ENCODE measurements at regions not wholly inside any gene's neighbourhood (a gene's known extent, or its start where the extent isn't known, plus 50 kb on each side); places are given as distances from the start of the nearest gene placed in this dataset.

DNA sequence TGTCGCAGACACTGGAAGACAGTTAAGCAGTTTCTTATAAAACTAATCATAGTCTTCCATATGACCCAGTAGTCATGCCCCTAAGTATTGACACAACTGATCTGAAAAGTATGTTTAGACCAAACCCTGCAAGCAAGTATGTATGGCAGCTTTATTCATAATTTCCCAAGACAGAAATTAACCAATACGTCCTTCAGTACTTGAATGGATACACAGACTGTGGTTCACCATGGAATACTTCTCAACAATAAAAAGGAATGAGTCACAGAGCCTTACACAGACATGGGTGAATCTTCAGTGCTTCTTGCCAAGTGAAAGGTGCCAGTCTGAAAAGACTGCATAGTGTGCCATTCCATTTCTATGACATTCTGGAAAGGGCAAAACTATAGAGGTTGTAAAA lies 50.2 kb upstream of the AKR1E2 start:
- Histone ChIP-seq H3K4me1 (ENCODE audit: insufficient read depth, low read length) (no peaks in the 10 kb centered on the region), H3K27ac (ENCODE audit: low read depth, low read length) (no peak overlapping the region), H3K36me3 (ENCODE audit: insufficient read depth, low read length) (no peaks in the 10 kb centered on the region), H3K4me3 (ENCODE audit: low read length) (no peak overlapping the region), H3K9me3 (ENCODE audit: low read length) (no peaks in the 10 kb centered on the region), H3K27me3 (ENCODE audit: insufficient read depth, low read length, poor library complexity, severe bottlenecking) (no peaks in the 10 kb centered on the region)
- ChIA-PET POLR2A (no interaction called here), CTCF (no interaction called here)
- Mint-ChIP-seq H3K36me3 (no peaks in the 10 kb centered on the region), H3K4me3 (no peak overlapping the region), H3K27ac (no peak overlapping the region), H3K4me1 (no peaks in the 10 kb centered on the region), H3K9me3 (no peaks in the 10 kb centered on the region), H3K27me3 (peaks cover 7 to 51% of the 10 kb centered on the region in 2 donors)
- DNase-seq = no peak

DNA sequence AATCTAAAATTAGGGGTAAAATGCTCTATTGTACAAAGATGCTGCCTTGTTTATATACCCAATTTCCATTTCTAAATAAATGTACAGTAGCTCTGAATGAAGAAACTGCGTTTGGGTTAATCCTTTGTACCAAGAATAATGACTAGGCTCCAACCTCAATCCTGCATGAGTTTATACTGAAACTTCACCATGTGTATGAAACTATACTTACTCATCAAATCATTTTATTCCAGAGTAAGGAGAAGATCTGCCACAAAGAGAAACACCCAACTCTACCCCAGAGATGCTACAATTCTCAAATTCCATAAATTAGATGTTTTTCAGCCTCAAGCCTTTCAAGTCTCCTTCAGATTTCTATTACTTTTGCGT lies 53.8 kb upstream of the AKR1E2 start:
- no peak for DNase-seq
- H3K9me3 Mint-ChIP-seq = no peaks in the 10 kb centered on the region
- Histone ChIP-seq H3K4me3 (ENCODE audit: low read length) (no peak overlapping the region), H3K27me3 (ENCODE audit: insufficient read depth, low read length, poor library complexity, severe bottlenecking) (no peaks in the 10 kb centered on the region), H3K4me1 (ENCODE audit: insufficient read depth, low read length) (no peaks in the 10 kb centered on the region), H3K36me3 (ENCODE audit: insufficient read depth, low read length) (no peaks in the 10 kb centered on the region), H3K9me3 (ENCODE audit: low read length) (no peaks in the 10 kb centered on the region), H3K27ac (ENCODE audit: low read depth, low read length) (no peak overlapping the region)
- H3K27ac Mint-ChIP-seq = no peak overlapping the region
- H3K4me3 Mint-ChIP-seq = no peak overlapping the region
- H3K4me1 Mint-ChIP-seq = no peaks in the 10 kb centered on the region
- CTCF ChIA-PET = no interaction called here
- POLR2A ChIA-PET = no interaction called here
- peaks cover 9 to 60% of the 10 kb centered on the region in 2 donors for H3K27me3 Mint-ChIP-seq
- no peaks in the 10 kb centered on the region for H3K36me3 Mint-ChIP-seq

DNA sequence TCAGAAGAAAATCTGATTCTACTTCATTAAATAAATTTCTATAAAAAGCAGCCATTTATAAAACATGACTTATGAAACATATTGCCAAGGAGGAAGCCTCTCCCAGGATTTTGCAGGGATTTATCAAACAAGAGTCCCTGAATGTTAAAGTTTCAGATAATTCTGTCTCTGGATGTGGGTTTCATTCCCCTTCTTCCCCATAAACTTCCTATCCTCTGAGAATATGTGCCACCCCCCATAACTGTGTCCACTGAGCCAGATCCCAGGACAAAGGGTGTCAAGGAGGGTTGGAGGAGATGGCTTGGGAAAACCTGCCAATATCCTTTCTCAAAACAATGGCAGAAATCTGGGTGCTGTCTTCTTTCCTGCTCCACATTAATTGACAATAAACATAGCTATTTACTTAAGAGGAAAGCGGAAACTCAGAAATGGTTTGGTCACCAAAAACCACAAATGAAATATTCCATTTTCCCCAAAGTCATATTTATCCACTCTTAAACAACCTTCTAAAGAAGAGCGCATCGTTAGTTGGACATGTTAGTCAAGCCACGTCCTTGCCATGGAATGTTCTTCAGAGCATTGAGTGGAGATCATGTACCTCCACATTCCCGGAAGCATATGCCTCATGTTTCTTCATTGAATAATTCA lies 54.3 kb upstream of the AKR1E2 start:
- Mint-ChIP-seq H3K27ac (no peak overlapping the region), H3K4me1 (no peaks in the 10 kb centered on the region), H3K9me3 (no peaks in the 10 kb centered on the region), H3K27me3 (peaks cover 9 to 61% of the 10 kb centered on the region in 2 donors), H3K36me3 (no peaks in the 10 kb centered on the region), H3K4me3 (no peak overlapping the region)
- CTCF ChIA-PET = interaction anchor here (1.3 kb wide), 1 partner anchor 1574 kb away, joined by 3 read pairs; no protein-coding TSS in a partner anchor
- no peaks in the 10 kb centered on the region for H3K9me3 ChIP-seq (ENCODE audit: low read length)
- POLR2A ChIA-PET = no interaction called here
- DNase-seq = no peak
- H3K4me1 ChIP-seq (ENCODE audit: insufficient read depth, low read length) = no peaks in the 10 kb centered on the region
- no peaks in the 10 kb centered on the region for H3K36me3 ChIP-seq (ENCODE audit: insufficient read depth, low read length)
- no peaks in the 10 kb centered on the region for H3K27me3 ChIP-seq (ENCODE audit: insufficient read depth, low read length, poor library complexity, severe bottlenecking)
- no peak overlapping the region for H3K4me3 ChIP-seq (ENCODE audit: low read length)
- no peak overlapping the region for H3K27ac ChIP-seq (ENCODE audit: low read depth, low read length)

DNA sequence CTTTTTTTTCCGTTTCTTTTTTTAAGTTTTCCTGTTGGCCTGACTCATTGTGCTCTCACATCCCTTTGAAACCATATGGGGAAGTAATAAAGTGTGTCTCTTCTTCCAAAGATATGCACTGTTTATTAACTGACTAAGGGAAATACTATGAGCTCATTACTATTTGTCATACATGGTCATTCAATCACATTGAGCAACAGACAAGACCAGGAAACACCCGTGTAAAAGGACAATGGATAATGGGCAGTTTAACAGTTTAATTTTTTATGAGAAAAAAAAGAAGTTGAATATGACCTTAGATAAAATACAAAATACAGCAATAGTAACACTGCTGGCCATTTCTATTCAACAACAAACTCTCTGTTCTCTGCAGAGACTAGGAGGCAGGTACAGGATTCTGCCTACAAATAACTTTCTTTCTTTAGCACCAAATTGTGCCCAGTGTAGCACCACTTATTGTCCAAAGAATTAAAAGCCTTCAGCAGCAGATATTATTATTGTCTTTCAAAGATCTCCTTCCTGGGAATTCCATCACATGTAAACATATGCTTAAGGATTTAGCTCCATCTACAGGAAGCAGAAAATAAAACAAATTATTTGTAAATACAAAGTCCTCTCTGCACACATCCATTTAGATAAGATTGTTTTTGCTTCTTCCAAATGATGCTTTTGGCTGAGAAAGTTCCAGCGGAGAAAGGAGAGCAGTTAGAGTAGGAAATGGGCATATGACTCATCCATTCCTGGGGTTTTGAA lies 55.0 kb upstream of the AKR1E2 start:
- no peaks in the 10 kb centered on the region for H3K4me1 ChIP-seq (ENCODE audit: insufficient read depth, low read length)
- H3K4me3 ChIP-seq (ENCODE audit: low read length) = no peak overlapping the region
- no peak overlapping the region for H3K27ac ChIP-seq (ENCODE audit: low read depth, low read length)
- Mint-ChIP-seq H3K9me3 (no peaks in the 10 kb centered on the region), H3K36me3 (no peaks in the 10 kb centered on the region), H3K27ac (no peak overlapping the region), H3K4me3 (no peak overlapping the region), H3K27me3 (peaks cover 8 to 67% of the 10 kb centered on the region in 2 donors), H3K4me1 (no peaks in the 10 kb centered on the region)
- H3K9me3 ChIP-seq (ENCODE audit: low read length) = no peaks in the 10 kb centered on the region
- no peaks in the 10 kb centered on the region for H3K27me3 ChIP-seq (ENCODE audit: insufficient read depth, low read length, poor library complexity, severe bottlenecking)
- DNase-seq = no peak
- H3K36me3 ChIP-seq (ENCODE audit: insufficient read depth, low read length) = no peaks in the 10 kb centered on the region
- POLR2A ChIA-PET = no interaction called here
- CTCF ChIA-PET = interaction anchor here (1.3 kb wide), 1 partner anchor 1573 kb away, joined by 3 read pairs; no protein-coding TSS in a partner anchor

DNA sequence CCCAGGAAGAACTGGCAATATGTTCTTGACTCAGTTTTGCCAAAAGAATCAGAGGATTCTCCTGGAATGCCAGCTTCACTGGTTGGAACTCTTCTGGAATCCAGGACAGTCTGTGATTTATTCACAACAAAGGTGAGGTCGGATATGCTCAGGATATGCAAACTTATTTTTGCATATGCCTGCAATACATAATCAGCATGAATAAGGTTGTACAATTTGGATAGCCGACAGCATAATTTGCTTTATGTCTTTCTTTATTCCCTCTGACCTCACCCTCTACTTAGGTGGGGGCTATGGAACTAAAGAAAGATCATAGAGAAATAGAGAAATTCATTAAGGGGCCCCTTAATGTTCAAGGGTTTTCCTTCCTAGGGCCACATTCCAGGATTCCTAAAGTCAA lies 57.6 kb upstream of the AKR1E2 start:
- H3K9me3 ChIP-seq (ENCODE audit: low read length) = no peaks in the 10 kb centered on the region
- CTCF ChIA-PET = no interaction called here
- no peak for DNase-seq
- Mint-ChIP-seq H3K9me3 (no peaks in the 10 kb centered on the region), H3K27me3 (peaks cover 6 to 60% of the 10 kb centered on the region in 2 donors), H3K4me3 (no peak overlapping the region), H3K36me3 (no peaks in the 10 kb centered on the region), H3K27ac (no peak overlapping the region), H3K4me1 (no peaks in the 10 kb centered on the region)
- POLR2A ChIA-PET = no interaction called here
- no peak overlapping the region for H3K27ac ChIP-seq (ENCODE audit: low read depth, low read length)
- no peaks in the 10 kb centered on the region for H3K4me1 ChIP-seq (ENCODE audit: insufficient read depth, low read length)
- H3K4me3 ChIP-seq (ENCODE audit: low read length) = no peak overlapping the region
- H3K36me3 ChIP-seq (ENCODE audit: insufficient read depth, low read length) = no peaks in the 10 kb centered on the region
- no peaks in the 10 kb centered on the region for H3K27me3 ChIP-seq (ENCODE audit: insufficient read depth, low read length, poor library complexity, severe bottlenecking)

DNA sequence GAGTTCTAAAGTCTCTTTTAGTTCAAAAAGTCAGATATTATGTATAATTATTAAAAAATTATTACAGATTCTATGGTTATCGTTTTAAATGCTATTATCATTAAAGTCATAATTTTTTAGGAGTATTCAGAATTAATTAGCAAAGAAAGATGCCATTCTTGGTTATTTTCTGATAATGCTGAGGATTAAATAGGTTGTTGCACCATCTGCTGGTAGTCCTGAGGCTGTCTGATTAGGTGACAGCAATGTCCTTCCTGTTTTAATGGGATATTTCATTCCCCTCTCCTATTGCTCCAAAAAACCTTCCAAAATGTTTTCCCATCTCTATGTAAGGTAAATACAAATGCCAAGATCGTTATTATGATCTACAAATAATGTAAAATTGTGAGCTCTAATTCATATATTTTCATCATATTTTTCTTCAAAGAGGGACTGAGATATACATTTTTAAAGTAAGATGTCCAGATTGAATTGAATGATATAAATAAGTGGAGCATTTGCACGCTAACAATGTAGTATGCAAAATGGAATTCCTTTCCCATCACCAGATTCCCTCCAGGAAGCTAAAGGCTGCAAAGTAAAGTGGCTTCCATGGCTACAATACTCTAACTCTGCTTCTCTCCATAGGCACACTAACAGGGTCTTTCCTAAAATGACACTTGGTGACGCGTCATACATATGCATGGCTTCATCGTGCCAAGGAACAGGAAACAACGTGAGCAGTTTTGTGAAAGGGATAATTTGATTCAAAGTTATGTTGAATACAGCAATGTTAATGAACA lies 58.8 kb upstream of the AKR1E2 start:
- Mint-ChIP-seq H3K4me3 (no peak overlapping the region), H3K27me3 (peaks cover 6 to 49% of the 10 kb centered on the region in 2 donors), H3K27ac (no peak overlapping the region), H3K36me3 (no peaks in the 10 kb centered on the region), H3K9me3 (no peaks in the 10 kb centered on the region), H3K4me1 (no peaks in the 10 kb centered on the region)
- no peak overlapping the region for H3K27ac ChIP-seq (ENCODE audit: low read depth, low read length)
- no peaks in the 10 kb centered on the region for H3K4me1 ChIP-seq (ENCODE audit: insufficient read depth, low read length)
- no peak overlapping the region for H3K4me3 ChIP-seq (ENCODE audit: low read length)
- H3K27me3 ChIP-seq (ENCODE audit: insufficient read depth, low read length, poor library complexity, severe bottlenecking) = no peaks in the 10 kb centered on the region
- no peaks in the 10 kb centered on the region for H3K9me3 ChIP-seq (ENCODE audit: low read length)
- ChIA-PET POLR2A (no interaction called here), CTCF (interaction anchor here (1.1 to 2.3 kb wide), 6 partner anchors 26 to 1574 kb away, joined by 3 to 14 read pairs (median 4); no protein-coding TSS in a partner anchor)
- no peaks in the 10 kb centered on the region for H3K36me3 ChIP-seq (ENCODE audit: insufficient read depth, low read length)
- DNase-seq = peak in 2 of 5 donors; percentile 1 to 5

DNA sequence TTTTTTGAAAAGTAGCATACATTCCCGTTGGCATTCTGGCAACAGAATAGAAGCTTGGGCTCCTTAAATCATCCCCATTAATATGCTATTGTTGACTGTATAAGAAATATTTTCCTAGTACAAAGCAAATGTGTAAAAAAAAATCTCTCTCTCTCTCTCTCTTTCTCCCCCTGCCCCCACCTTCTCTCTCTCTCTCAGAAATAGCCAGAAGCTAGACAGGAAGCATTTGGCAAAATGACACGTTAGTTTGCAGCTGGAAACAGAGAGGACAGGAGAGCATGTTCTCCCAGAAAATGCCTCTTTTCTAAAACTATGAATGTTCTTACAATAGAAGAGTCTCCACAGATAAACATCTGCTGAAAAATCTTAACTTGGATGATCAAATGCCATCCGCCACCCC lies 59.6 kb upstream of the AKR1E2 start:
- H3K36me3 Mint-ChIP-seq = no peaks in the 10 kb centered on the region
- POLR2A ChIA-PET = no interaction called here

DNA sequence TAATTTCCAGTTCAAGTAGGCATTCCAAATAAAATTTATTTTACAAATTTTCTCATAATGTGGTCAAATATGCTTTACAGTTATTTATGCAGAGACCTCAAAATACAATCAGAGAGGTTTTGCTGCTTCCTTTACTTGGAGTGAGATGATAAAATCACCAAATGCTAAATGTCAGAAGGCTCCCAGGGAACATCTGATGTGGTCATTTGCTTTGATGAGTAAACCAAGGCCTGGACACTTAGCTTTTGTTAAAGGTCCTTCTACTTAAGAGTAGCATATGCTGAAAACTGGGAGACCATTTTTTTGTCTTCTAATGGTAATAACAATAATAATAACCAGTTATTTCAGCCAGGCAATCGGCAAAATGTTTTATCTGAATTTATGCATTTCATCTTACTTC lies 60.6 kb upstream of the AKR1E2 start:
- ChIA-PET POLR2A (no interaction called here), CTCF (interaction anchor here (1.3 to 2.3 kb wide), 3 partner anchors 32 to 1568 kb away, joined by 3 to 14 read pairs (median 10); no protein-coding TSS in a partner anchor)
- no peak for DNase-seq
- Histone ChIP-seq H3K27me3 (ENCODE audit: insufficient read depth, low read length, poor library complexity, severe bottlenecking) (no peaks in the 10 kb centered on the region), H3K27ac (ENCODE audit: low read depth, low read length) (no peak overlapping the region), H3K36me3 (ENCODE audit: insufficient read depth, low read length) (no peaks in the 10 kb centered on the region), H3K9me3 (ENCODE audit: low read length) (no peaks in the 10 kb centered on the region), H3K4me3 (ENCODE audit: low read length) (no peak overlapping the region), H3K4me1 (ENCODE audit: insufficient read depth, low read length) (no peaks in the 10 kb centered on the region)
- peaks cover 3 to 32% of the 10 kb centered on the region in 2 donors for H3K27me3 Mint-ChIP-seq
- no peak overlapping the region for H3K27ac Mint-ChIP-seq
- no peak overlapping the region for H3K4me3 Mint-ChIP-seq
- no peaks in the 10 kb centered on the region for H3K9me3 Mint-ChIP-seq
- no peaks in the 10 kb centered on the region for H3K4me1 Mint-ChIP-seq
- no peaks in the 10 kb centered on the region for H3K36me3 Mint-ChIP-seq

More for the DNA sequence above, 59.6 kb upstream of the AKR1E2 start:
- H3K27ac ChIP-seq (ENCODE audit: low read depth, low read length) = no peak overlapping the region
- DNase-seq = no peak
- H3K4me1 ChIP-seq (ENCODE audit: insufficient read depth, low read length) = no peaks in the 10 kb centered on the region
- no peaks in the 10 kb centered on the region for H3K9me3 ChIP-seq (ENCODE audit: low read length)
- H3K27me3 Mint-ChIP-seq = peaks cover 3 to 42% of the 10 kb centered on the region in 2 donors
- CTCF ChIA-PET = interaction anchor here (1.1 to 2.3 kb wide), 7 partner anchors 25 to 1573 kb away, joined by 3 to 14 read pairs (median 4); no protein-coding TSS in a partner anchor
- no peaks in the 10 kb centered on the region for H3K9me3 Mint-ChIP-seq
- no peak overlapping the region for H3K27ac Mint-ChIP-seq
- no peaks in the 10 kb centered on the region for H3K27me3 ChIP-seq (ENCODE audit: insufficient read depth, low read length, poor library complexity, severe bottlenecking)
- H3K4me3 Mint-ChIP-seq = no peak overlapping the region
- H3K4me3 ChIP-seq (ENCODE audit: low read length) = no peak overlapping the region
- H3K4me1 Mint-ChIP-seq = no peaks in the 10 kb centered on the region
- no peaks in the 10 kb centered on the region for H3K36me3 ChIP-seq (ENCODE audit: insufficient read depth, low read length)

All from CD8-positive, alpha-beta memory T cell (primary cell).